GM21528 (cell line): ENCODE measurements at regions not wholly inside any gene's neighbourhood (a gene's known extent, or its start where the extent isn't known, plus 50 kb on each side); places are given as distances from the start of the nearest gene placed in this dataset.

Experiments
- ATAC-seq: cut with Tn5 transposase; IDR thresholded peaks from one replicate; pipeline ENCODE4 v1.9.1; 2021; ENCODE audit warnings: mild to moderate bottlenecking, moderate library complexity; ENCODE audit not compliant: unreplicated experiment, low FRiP score

GRCh38 chr6:133170602-133171001 is 70.6 kb upstream of the EYA4 start:
- ATAC-seq, result no peak

- ATAC-seq, result no peak
Measured at GRCh38 chr6:133171989-133172604, 69.1 kb upstream of the EYA4 start.

DNA sequence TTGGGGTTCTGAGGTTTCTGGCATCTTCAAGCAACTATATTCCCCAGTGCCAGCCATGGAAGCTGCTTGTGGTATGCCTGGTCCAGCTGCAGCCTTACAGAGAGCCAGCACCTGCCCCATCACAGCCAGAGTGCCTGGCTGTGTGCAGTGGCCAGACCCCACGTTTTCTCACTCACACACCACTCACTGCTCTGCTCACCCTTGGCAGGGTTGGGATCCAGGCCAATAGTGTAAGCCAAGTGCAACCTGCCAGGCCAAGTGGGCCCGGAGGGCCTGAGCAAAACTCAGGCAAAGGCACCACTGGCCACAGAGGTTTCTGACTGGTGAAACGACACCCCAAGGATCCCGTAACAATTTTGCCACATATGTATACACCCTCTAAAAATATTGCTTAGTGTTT is 67.9 kb upstream of the EYA4 start:
- no peak for ATAC-seq

- ATAC-seq, result no peak
Measured at GRCh38 chr6:133179481-133179880, 61.7 kb upstream of the EYA4 start.

DNA sequence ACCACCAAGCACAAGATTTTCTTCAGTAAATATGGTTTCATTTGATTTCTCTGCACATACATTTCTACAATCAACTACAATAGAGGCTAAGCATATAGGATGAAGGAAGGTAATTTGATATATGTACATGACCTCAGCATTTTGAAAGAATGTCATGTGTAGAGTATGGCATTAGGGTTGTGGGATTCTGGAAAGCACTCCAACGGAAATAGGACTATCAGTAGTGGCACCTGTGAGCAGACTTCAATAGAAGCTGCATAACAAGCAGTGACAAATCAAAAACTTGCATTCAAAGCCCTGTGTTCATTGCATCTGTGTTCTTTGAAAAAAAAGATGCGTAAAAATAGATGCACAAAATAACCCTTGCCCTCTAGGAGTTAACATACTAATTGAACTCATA is 57.5 kb upstream of the EYA4 start:
- no peak for ATAC-seq

DNA sequence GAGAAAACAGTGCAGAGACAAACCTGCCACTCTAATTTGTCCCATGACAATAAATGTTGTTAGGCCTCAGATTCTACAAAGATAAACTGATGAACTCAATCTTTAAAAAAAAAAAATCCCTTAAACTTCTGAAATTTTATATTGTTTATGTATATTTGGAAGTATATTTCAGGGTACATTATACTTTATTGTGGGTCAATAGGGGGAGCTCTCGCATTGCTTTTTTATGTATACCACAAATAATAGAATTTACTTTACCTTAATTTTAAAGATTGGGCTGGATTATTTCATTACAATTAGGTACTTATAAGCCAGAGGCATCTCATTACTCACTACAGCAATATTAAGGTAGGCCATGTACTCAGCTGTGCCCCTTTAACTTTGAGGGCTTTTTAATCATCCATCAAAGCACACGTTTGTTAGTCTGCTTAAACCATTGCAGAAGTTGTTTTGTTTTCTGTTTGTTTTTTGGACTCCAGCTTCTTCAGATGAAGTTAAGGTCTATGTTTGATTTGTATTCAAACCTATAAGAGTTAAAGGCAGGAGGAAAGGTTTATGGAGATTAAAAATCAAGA is 56.3 kb upstream of the EYA4 start:
- no peak for ATAC-seq

- no peak for ATAC-seq
Measured at GRCh38 chr6:133185731-133186130, 55.4 kb upstream of the EYA4 start.

GRCh38 chr6:133187114-133187513 is 54.0 kb upstream of the EYA4 start:
- ATAC-seq, result no peak

DNA sequence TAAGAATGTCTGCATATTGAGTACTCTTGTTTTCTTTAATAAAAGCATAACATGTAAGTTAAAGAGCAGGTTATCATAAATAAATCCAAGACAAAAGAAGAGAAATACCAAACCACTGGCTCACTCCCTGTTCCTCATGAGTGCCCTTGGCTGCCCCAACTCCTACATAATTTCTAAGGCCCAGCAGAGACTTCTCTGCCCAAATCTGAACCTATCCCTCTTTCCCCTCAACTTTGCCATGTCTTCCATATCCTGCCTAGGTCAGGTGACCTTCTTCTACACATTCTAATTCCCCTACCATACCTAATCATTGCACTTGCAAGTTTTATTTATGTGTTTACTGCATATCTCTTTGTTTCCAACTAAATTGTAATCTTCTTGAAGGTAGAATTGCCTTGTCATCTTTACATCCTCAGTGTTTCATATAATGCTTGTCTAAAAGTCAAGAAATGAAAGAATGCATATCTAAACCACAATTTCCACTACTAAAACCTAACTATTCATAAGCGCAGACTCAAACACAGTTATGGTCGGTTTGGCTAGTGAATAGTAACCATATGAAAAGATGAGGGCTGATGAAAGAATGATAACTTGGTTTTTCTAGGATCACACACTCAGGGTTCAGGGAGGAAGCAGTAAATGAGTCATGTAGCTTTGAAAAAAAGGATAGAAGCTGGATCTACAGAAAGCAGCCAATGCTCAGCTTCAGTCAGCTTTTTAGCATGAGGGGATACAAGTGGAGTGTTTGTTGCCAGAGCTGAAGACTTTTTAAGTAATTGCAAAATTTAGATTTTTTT is 53.3 kb upstream of the EYA4 start:
- no peak for ATAC-seq

GRCh38 chr6:133190912-133191311 is 50.2 kb upstream of the EYA4 start:
- no peak for ATAC-seq

DNA sequence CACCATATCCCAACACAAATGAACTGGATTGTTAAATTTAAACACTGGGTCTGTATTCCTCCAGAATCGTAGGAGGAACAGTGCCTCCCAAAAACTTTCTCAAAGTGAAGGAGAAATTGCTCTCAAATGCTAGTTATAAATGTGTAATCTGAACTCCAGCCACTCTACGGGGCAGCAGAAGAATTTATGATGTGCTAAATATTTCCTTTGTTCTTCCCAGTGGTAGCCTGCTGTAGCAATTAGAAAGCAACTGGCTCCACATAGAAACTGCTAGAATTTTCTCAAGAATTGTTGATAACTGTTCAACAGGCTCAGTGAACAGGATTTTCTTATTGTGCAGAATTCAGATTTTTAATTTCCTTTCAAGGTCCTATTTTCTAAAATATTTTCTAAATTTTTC is 49.8 kb upstream of the EYA4 start:
- no peak for ATAC-seq
